ENCODE measurements at regions not wholly inside any gene's neighbourhood (a gene's known extent, or its start where the extent isn't known, plus 50 kb on each side); places are given as distances from the start of the nearest gene placed in this dataset.

GRCh38 chr14:58794993-58795762 lies 157.4 kb downstream of the DACT1 start:
- FAIRE-seq (no peak), DNase-seq (ENCODE audit: low spot score) (no peak), ATAC-seq (no peak)
- POLR2A ChIA-PET, result no interaction called here
- no peaks in the 10 kb centered on the region for H3K79me2 ChIP-seq (ENCODE audit: insufficient read depth, low read length)
- 9% methylated on average over 5 of the region's 5 CpGs for WGBS (ENCODE audit: low lambda C conversion rate)
- CTCF ChIA-PET (ENCODE audit: low intra/inter-chr PET ratio, low total read pairs), result no interaction called here
- H2AFZ ChIP-seq (ENCODE audit: low read length), result no peak overlapping the region
- H3K36me3 ChIP-seq (replicated peaks in 1 of 2; ENCODE audit: control insufficient read depth in 1 of 2, insufficient read depth in 2 of 2, low read length in 2 of 2), result no peaks in the 10 kb centered on the region
- no peaks in the 10 kb centered on the region for H3K9me3 ChIP-seq (ENCODE audit: low read length)
- H3K4me2 ChIP-seq (ENCODE audit: low read depth, low read length), result no peak overlapping the region
- TF ChIP-seq XBP1 (CRISPR knock-in tag; IDR thresholded peaks at IDR 0.05) (no peak), MTF1 (CRISPR knock-in tag; IDR thresholded peaks at IDR 0.05) (no peak), TBX2 (CRISPR knock-in tag; IDR thresholded peaks at IDR 0.05; ENCODE audit: borderline replicate concordance) (no peak), ZNF629 (CRISPR knock-in tag; conservative IDR thresholded peaks at IDR 0.05) (no peak), ZNF362 (CRISPR knock-in tag; IDR thresholded peaks at IDR 0.05; ENCODE audit: borderline replicate concordance) (no peak), ZNF275 (CRISPR knock-in tag; IDR thresholded peaks at IDR 0.05; ENCODE audit: borderline replicate concordance) (no peak), ZNF160 (CRISPR knock-in tag; IDR thresholded peaks at IDR 0.05) (no peak), ZNF232 (CRISPR knock-in tag; IDR thresholded peaks at IDR 0.05; ENCODE audit: borderline replicate concordance) (no peak), MTA3 (CRISPR knock-in tag; IDR thresholded peaks at IDR 0.05) (no peak)
- no peaks in the 10 kb centered on the region for H4K20me1 ChIP-seq (ENCODE audit: insufficient read depth, low read length)
- intact Hi-C loops (cut with micrococcal nuclease; ENCODE audit: unreplicated experiment), result no loop called here
- in situ Hi-C loops (cut with HindIII; ENCODE audit: extremely low pct_ligation_motif_present, low pct_unique_long_range_greater_than_20kb), result no loop called here
- no peaks in the 10 kb centered on the region for H3K27me3 ChIP-seq (ENCODE audit: control insufficient read depth in 1 of 2, insufficient read depth in 2 of 2, low read length in 2 of 2)
- H3K4me3 ChIP-seq (replicated peaks in 1 of 3; ENCODE audit: insufficient read depth in 1 of 3, low read depth in 2 of 3, low read length in 3 of 3), result no peak overlapping the region
- no peaks in the 10 kb centered on the region for H3K4me1 ChIP-seq (ENCODE audit: insufficient read depth, low read length)
- H3K27ac ChIP-seq (ENCODE audit: extremely low read length, insufficient read depth, low read length), result no peak overlapping the region
- no TSS peak for BruUV-seq (replicated peaks)
- no peak overlapping the region for H3K9ac ChIP-seq (ENCODE audit: insufficient read depth, low read depth, low read length)

Data from HepG2 (cell line).